Fibroblast of skin of right quadriceps (primary cell): ENCODE measurements at regions not wholly inside any gene's neighbourhood (a gene's known extent, or its start where the extent isn't known, plus 50 kb on each side); places are given as distances from the start of the nearest gene placed in this dataset.
A peak's percentile ranks its signal among the peaks of the same experiment; 100 is the strongest.
"Not testable (repeated sequence)": the region's sequence is repeated elsewhere in the genome, so short reads cannot be mapped to it uniquely, and the experiment has no call there.

Source experiments
- DNase-seq: peaks from one replicate; pipeline ENCODE4 v3.0.0-alpha.2; 2013

GRCh38 chr5:118551716-118552115 lies 436.6 kb downstream of the DTWD2 start:
- no peak for DNase-seq

- peak; percentile 34 for DNase-seq
Measured at GRCh38 chr5:118551031-118551430, 437.3 kb downstream of the DTWD2 start.

GRCh38 chr5:118548761-118549720 lies 439.3 kb downstream of the DTWD2 start:
- DNase-seq: peak; percentile 96

- no peak for DNase-seq
Measured at GRCh38 chr5:118545470-118545869, 442.9 kb downstream of the DTWD2 start.

- DNase-seq: peak; percentile 34
Measured at GRCh38 chr5:118544887-118545449, 443.4 kb downstream of the DTWD2 start.

GRCh38 chr5:118533923-118534322 lies 454.4 kb downstream of the DTWD2 start:
- no peak for DNase-seq

GRCh38 chr5:118533156-118533555 lies 455.2 kb downstream of the DTWD2 start:
- peak; percentile 37 for DNase-seq

GRCh38 chr5:118531276-118531675 lies 457.1 kb downstream of the DTWD2 start:
- no peak for DNase-seq

- no peak for DNase-seq
Measured at GRCh38 chr5:118529361-118530144, 458.8 kb downstream of the DTWD2 start.

GRCh38 chr5:118522626-118523025 lies 465.7 kb downstream of the DTWD2 start:
- DNase-seq: peak; percentile 59

- DNase-seq: no peak
Measured at GRCh38 chr5:118520771-118521415, 467.5 kb downstream of the DTWD2 start.

GRCh38 chr5:118519466-118519865 lies 468.9 kb downstream of the DTWD2 start:
- peak; percentile 21 for DNase-seq

GRCh38 chr5:118518720-118519119 lies 469.6 kb downstream of the DTWD2 start:
- no peak for DNase-seq

- no peak for DNase-seq
Measured at GRCh38 chr5:118511846-118512245, 476.5 kb downstream of the DTWD2 start.

GRCh38 chr5:118506217-118506852 lies 482.0 kb downstream of the DTWD2 start:
- no peak for DNase-seq

- DNase-seq: not testable (repeated sequence)
Measured at GRCh38 chr5:118502232-118502631, 486.1 kb downstream of the DTWD2 start.

- no peak for DNase-seq
Measured at GRCh38 chr5:118491351-118491750, 497.0 kb downstream of the DTWD2 start.

GRCh38 chr5:118486647-118487225 lies 501.6 kb downstream of the DTWD2 start:
- DNase-seq: no peak

GRCh38 chr5:118479285-118479684 lies 509.1 kb downstream of the DTWD2 start:
- no peak for DNase-seq

- DNase-seq: no peak
Measured at GRCh38 chr5:118478852-118479251, 509.5 kb downstream of the DTWD2 start.

GRCh38 chr5:118468085-118468484 lies 520.3 kb downstream of the DTWD2 start:
- DNase-seq: no peak

- no peak for DNase-seq
Measured at GRCh38 chr5:118467103-118467502, 521.2 kb downstream of the DTWD2 start.
